MM.1S (cell line): ENCODE measurements at regions not wholly inside any gene's neighbourhood (a gene's known extent, or its start where the extent isn't known, plus 50 kb on each side); places are given as distances from the start of the nearest gene placed in this dataset.

Experiments
- EZH2 ChIP-seq: fragments of 300-600 bp; sonication (generic); optimal IDR thresholded peaks from 2 replicates; pipeline ENCODE3; 2017; ENCODE audit warnings: low read depth, mild to moderate bottlenecking, antibody characterized with exemption, low read length, mixed read lengths
- TF ChIP-seq, protein P1 (sequence below): fragments of 300-600 bp; sonication (generic); IDR thresholded peaks from 2 replicates; pipeline ENCODE4 v1.5.1; 2016; ENCODE audit warnings: antibody characterized with exemption, low read length, mixed read lengths

DNA sequence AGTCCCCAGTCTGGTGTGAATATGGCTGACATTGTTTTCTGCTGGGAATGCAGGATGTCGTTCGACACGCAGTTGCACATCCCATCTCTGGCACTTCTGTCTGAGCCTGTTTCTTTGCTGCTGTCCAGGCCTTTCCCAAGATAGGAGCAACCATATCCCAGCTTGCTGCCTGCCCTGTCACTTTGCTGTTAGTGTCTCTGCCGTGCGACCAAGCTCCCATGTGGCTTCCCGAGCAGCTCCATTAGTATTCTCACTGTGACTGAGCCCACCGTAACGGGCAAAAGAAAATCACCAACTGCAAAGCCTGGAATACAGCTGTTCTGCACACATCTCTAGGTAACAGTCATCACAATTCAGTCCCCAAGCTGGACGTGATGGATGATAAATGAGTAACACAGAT, 66.0 kb upstream of the CPSF6 start:
- TF ChIP-seq, protein P1, sequence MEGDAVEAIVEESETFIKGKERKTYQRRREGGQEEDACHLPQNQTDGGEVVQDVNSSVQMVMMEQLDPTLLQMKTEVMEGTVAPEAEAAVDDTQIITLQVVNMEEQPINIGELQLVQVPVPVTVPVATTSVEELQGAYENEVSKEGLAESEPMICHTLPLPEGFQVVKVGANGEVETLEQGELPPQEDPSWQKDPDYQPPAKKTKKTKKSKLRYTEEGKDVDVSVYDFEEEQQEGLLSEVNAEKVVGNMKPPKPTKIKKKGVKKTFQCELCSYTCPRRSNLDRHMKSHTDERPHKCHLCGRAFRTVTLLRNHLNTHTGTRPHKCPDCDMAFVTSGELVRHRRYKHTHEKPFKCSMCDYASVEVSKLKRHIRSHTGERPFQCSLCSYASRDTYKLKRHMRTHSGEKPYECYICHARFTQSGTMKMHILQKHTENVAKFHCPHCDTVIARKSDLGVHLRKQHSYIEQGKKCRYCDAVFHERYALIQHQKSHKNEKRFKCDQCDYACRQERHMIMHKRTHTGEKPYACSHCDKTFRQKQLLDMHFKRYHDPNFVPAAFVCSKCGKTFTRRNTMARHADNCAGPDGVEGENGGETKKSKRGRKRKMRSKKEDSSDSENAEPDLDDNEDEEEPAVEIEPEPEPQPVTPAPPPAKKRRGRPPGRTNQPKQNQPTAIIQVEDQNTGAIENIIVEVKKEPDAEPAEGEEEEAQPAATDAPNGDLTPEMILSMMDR = no peak
- no peak for TF ChIP-seq EZH2
